HG02763 (cell line): ENCODE measurements at regions not wholly inside any gene's neighbourhood (a gene's known extent, or its start where the extent isn't known, plus 50 kb on each side); places are given as distances from the start of the nearest gene placed in this dataset.
"Not testable (repeated sequence)": the region's sequence is repeated elsewhere in the genome, so short reads cannot be mapped to it uniquely, and the experiment has no call there.

ENCODE experiments used
- ATAC-seq: cut with Tn5 transposase; IDR thresholded peaks from one replicate; pipeline ENCODE4 v1.9.1; 2021; ENCODE audit warnings: mild to moderate bottlenecking, moderate library complexity; ENCODE audit not compliant: unreplicated experiment

DNA sequence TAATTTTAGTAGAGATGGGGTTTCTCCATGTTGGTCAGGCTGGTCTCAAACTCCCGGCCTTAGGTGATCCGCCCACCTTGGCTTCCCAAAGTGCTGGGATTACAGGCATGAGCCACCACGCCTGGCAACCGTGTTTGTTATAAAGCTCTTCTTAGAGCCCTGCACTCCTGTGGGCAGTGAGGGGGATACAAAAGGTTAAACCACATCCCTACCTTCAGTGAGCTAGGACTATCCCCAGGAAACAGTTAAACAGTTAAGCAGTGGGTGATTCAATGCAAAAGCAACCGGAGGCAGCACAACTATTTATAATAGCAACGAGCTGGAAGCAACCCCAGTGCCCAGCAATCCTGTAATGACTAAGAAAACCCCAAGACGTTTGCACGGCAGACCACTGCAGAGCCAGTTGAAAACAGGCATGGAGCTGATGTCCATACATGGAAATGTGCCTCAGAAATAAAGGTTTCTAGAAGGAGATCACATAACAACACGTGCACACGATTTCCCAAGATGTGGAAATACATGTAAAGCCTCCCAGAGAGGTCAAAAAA lies 107.2 kb upstream of the LYZL2 start:
- peak; percentile 66 for ATAC-seq

DNA sequence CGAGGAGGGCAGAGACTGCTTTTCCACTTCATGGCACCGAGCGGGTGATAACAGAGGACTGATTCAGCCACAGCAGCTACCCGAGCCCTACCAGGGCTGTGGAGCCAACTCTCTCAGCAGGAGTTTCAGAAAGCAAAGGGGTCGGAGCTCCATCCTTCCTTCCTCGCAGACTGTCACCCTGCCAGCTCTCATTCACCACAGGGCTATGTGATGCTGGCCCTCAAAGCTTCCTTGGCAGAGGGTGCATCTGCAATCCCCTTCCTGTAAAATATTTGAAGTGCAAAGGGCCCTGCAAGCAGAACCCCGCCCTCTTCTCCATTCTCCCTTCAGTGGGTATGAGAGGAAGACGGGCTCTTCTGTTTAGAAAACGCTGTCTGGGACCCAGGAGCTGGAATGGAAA lies 105.3 kb upstream of the LYZL2 start:
- ATAC-seq, result no peak

DNA sequence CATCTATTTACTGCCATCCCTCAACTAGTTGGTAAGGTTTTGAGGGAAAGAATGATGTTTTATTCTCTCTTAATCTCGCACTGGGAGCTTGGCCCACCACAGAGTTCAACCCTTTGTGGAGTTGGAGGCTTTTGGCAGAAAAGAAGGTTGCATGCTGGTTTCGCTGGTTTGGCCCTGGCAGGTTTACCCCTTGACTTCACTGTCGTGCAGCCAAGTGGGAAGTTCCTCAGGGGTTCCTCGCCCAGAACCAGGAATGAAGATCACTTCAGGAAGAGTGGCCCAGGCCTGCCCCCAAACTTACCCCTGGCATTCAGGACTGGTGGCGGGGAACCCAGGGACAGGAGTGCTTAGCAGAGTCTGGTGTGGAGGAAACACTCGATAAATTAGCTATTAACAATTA lies 103.1 kb upstream of the LYZL2 start:
- ATAC-seq, result no peak

DNA sequence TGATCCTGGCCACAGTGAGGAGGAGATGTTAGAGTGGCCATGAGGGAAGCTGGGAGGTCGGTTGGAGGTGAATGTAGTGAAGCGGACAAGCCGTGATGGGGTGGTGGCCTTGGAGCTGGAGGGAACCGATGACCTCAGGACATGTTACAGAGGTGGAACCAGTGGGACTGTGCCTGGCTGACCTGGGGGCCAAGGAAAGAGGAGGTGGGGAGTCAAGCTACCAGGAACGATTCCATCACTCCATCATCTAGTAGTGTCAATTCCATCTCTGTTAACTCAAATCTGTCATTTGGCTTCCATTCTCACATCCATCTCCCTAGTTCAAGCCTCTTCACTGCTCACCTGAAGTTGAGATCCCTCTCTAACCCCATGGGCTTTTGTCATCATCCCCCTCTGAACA lies 102.4 kb upstream of the LYZL2 start:
- no peak for ATAC-seq

DNA sequence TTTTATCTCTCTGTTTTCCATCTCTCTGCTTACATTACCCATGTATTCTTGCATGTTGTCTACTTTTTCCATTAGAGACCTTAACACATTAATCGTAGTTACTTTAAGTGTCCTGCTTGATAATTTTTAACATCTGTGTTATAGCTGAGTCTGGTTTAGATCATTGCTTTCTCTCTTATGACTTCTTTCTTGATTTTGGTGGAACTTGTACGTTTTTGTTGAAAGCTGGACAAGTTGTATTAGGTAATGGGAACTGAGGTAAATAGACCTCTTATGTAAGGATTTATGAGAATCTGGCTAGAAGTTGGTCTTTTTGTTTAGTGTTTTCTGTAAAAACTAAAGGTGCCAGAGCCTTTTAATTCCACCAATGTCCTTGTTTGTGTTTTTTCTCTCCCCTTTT lies 100.8 kb upstream of the LYZL2 start:
- ATAC-seq, result no peak

DNA sequence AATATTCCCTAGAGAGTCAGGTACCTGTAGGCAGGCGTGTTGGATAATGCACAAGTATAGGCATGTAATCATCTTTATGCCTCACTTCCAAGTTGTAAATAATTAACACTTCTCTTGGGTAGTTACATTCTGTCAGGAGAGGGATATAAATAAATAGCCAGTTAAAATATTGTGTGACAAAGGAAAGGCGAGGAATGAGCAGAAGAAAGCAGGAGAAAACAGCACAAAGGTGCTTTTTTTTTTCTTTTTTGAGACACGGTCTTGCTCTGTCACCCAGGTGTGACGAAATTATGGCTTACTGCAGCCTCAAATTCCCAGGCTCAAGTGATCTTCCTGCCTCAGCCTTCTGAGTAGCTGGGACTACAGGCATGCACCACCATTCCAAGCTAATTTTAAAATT lies 99.2 kb upstream of the LYZL2 start:
- ATAC-seq, result no peak

DNA sequence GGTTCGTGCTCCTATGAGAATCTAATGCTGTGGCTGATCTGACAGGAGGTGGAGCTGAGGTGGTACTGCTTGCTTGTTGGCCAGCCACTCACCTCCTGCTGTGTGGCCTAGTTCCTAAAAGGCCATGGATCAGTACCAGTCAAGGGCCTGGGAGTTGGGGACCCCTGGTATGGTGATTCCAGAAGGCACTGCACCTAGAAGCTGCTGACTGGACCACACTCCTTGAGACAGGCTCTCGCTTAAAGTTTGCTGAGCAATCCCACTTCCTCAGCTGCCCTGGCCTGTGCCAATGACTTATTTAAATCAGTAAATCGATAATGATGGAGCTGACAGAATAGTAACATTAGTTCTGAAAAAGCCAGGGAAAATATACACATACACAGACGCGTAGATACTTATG lies 98.6 kb upstream of the LYZL2 start:
- no peak for ATAC-seq

DNA sequence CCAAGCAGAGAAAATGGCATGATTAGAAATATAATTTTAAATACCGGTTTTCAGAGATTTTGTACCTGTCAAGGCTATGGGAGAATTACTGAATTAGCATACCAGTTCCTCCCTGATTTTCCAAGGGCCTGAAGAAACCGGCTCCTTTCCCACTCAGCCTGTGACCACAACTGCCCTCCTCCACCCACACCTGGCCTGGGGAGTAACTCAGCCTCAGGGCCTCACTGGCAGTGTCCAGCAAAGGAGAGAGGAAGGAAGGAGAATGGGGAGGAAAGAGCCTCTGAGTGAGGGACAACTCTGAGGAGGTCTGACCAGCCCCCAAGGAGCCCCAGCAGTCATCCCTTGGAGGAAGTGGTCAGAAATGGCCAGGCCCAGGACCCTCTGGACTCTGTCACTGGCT lies 98.0 kb upstream of the LYZL2 start:
- no peak for ATAC-seq

DNA sequence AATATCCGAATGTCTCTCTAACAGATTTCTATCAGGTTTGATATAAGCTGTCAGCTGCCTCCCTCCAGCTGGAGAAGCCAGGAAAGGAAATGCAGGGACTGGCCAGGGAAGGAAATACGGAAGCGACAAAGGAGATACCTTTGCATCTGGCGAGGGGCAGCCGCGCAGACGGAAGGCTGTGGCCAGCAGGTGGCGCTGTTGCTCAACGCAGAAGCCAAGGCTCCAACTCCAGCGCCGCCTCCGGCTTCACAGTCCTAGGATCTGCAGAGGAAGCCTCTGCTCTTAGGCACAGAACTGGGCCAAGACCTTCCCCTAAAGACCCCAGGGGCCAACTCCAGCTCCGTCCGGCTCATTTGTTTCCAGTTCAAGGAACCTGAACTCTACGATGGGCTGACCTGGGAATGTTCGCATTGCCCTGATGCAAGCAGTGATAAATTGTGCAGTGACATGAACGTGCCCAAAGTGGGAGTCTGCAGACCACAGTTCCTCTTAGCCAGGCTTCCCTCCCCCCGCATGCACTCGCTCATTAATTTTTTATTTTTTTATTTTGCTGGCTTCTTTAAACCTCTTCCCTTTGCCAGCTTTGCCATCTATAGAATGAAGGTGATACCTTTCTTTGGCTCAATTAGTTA lies 97.3 kb upstream of the LYZL2 start:
- peak; percentile 76 for ATAC-seq

DNA sequence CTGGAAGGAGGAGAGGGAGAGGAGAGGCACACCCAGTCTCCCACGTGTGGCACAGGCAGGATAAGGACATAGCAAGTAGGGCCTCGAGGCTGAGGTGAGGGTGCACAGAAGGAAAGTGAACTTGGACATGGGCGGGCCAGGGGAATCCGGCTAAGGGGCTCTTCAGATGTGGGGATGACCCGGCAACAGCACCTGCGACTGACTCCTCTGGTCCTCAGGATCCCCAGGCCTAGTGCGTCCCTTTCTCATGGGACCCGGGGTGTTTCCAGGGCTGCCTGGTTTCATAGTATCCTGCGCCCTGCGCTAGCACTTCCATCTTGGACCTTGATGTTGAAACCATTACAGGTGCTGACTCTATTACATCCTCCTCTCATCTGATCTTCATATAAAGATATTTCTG lies 96.1 kb upstream of the LYZL2 start:
- no peak for ATAC-seq

DNA sequence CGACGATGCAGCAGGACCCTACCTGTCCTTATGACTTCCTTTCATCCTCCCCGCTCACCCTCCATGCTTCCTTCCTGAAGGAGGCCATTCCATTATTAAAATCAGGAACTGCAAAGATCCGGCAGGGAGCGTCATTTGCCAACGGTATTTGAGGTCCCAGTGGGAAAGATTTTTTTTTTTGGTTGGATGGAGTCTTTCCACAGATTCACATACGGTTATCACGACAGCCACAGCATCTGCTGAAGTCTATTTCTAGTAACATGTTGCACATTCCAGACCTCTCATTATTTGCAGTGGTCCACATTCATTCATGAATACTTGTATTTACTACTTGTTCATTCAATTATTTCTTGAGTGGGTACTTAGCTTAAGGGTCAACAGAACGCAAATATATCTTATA lies 94.7 kb upstream of the LYZL2 start:
- ATAC-seq, result no peak

DNA sequence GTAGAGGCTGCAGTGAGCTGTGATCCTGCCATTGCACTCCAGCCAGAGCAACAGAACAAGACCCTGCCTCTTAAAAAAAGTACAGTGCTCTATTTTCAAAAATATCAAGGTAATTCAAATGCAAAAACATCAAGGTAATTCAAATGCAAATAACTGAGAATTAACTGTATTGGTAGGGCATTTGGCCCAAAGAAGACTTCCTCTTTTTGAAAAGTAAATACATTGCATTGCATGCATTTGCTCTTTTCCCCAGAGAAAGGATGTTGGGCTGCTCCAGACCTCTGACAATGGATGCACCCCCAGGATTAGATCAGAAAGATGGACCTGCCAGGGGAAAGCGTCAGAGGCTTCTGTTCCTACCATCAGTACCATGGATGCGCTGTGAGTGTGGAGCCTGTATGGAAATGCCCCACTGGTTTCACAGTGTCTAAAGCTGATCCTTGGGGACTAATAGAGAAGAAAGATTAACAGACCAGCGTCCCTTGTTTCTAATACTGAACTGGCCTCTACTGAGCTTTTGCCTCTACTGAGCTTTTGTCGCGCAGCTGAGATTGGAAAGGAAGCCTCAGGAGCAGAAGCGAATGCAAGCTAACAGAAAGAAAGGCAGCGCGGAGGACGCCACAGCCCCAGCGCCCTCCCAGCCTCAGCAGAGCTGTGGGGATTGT lies 93.5 kb upstream of the LYZL2 start:
- ATAC-seq, result no peak

DNA sequence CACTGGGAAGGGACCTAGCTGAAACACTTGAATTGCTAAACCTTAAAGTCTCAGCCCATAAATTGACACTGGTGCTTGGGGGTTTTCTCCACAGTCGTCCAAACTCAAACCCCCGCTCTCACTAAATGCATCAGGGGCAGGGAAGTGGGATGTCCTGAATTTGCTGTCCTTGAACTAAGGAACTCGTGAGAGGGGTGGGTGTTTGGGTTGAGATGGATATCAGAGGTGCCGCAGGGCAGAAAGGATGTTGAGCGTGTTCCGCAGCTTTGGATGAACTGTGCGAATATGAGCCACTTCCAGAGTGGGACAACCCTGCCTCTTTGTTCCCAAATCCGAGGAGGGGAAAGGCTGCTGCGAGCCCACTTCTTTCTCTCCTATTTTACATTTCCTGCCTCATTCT lies 90.3 kb upstream of the LYZL2 start:
- ATAC-seq, result no peak

DNA sequence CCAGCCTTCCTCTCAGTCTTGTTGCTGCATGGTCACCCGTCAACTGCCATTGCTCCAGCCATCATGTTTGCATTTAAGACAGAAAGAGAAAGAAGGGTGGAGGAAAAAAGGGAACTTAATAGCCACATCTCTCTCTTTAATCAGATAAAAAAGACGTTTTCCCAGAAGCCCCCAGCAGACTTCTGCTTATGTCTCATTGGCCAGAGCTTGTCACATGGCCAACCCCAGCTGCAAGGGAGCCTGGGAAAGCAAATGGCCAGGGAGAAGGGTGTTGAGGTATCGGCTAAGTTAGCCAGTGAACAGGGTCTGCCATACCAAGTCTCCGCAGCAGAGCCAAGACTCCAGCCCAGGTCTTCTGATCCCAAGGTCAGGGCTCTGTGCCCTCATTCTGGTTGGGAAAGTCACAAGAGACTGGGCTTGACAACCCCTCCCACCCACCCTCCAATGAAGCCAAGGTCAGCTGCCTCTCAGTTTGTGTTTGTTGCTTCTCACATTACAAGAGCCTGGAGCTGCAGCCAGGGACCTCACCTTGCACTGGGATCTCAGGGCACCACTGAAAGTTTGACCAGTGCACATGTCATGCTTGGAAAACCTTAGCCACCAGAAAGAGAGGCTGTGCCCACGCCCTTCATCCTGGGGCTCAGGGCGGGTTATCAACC lies 80.3 kb upstream of the LYZL2 start:
- no peak for ATAC-seq

DNA sequence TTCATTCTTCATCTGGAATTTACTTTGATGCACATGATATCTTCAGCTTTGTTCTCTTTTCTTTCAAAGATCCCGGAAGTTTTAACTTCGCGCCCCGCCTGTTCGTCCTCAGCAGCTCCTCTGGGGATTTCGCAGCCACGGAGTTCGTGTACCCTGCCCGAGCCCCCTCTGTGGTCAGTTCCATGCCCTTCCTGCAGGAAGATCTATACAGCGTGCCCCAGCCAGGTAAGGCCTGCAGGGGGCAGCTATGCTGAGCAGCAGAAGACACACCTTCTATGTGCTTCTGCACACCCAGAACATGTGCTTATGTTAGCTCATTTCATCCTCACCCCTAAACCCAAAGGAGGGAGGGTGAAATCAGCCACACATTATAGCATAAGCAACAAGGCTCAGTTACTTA lies 79.7 kb upstream of the LYZL2 start:
- no peak for ATAC-seq

DNA sequence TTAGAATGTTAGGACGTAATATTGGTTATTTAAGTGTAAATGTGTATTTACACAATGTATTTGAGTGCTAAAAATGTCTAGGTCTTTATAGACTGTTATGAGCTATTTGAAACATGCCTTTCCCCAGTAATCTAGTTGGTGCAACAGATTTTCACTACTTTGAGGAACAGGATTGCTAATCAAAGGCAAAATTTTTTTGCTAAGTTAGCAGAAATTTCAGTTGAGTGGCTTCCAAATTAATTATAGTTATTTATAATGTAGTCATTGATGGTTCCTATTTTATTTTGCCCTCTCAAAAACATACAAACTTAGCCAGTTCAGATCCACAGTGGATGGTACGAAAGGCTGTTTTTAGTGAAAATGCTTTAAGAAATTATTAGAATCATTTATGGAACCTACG lies 78.7 kb upstream of the LYZL2 start:
- no peak for ATAC-seq

DNA sequence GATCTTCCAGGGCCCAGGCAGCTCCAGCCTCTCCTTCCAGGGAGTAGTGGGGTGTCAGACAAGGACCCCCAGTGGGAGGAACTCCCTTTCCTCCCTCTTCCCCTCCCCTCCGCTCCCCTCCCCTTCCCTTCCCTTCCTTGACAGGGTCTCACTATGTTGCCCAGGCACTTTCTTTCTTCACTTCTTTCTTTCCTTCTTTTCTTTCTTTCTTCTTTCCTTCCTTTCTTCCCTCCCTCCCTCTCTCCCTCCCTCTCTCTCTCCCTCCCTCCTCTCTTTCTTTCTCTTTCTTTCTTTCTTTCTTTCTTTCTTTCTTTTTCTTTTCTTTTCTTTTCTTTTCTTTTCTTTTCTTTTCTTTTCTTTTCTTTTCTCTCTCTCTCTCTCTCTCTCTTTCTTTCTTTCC lies 76.6 kb upstream of the LYZL2 start:
- ATAC-seq, result not testable (repeated sequence)

DNA sequence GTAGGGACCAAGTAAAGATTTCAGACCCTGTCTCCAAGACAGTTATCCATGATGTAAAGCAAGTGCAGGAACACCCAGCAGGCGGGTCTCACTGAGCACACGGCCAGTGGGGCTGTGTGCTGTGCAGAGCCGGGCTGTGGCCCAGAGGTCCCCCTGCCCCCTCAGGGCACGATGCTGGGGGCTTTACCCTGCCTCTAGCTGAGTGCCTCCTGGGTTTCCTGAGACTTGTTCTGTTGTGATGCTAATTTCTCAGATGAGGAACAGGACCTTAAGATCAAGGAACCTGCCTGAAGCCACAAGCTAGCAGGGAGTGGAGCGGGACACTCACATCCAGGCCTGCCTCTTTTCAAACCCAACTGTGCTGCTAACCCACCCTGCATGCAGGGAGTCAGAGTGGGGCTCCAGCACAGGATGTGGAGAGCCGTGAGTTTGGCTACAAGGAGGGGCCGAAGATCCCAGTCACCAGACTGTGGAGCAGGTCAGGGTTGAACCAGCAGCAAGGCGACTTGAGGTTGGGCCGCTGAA lies 76.1 kb upstream of the LYZL2 start:
- no peak for ATAC-seq

DNA sequence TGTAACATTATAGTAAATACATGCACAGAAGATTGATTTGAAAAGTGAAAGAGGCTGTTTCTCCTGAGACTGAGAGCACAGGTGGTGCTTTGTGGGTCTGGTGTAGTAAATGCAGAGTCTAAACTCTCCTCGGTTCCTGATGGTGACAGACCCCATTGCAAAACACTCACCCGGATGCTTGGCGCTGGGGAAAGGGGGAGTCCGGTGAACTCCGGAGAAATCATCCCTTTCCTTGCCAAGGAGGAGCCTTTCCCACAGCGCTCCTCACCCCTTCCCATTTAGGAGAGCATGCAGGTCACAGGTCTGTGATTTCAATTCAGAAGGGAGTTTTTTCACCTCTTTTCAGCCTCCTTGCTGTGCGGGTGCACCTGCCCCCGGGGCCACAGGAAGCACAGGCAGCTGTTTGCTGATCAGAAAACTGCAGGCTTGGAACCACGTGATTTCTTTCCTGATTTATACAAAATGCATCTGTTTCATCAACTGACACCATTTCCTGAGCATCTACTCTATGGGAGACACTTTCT lies 75.6 kb upstream of the LYZL2 start:
- peak; percentile 52 for ATAC-seq

DNA sequence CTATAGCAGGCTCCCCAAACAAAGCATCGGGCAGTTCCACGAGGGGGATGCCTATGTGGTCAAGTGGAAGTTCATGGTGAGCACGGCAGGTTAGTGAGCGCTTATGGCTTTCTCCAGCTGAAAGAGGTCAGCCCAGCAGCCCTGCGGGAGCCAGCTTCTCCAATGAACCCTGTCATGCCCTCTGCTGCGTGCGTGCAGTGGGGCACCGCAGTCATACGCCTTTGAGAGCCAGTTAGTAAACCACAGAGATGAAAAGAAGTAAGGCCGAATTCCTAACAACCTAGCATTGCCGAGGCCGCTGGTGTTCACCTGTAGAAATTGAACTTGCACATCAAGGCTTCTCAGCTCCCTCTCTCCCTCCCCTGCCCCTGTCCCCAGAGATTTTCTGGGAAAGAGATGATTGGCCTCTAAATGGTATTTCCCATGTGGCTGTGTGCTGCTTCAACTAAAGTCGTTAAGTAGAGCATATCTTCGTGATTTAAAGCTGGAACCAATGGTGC lies 75.1 kb upstream of the LYZL2 start:
- not testable (repeated sequence) for ATAC-seq

DNA sequence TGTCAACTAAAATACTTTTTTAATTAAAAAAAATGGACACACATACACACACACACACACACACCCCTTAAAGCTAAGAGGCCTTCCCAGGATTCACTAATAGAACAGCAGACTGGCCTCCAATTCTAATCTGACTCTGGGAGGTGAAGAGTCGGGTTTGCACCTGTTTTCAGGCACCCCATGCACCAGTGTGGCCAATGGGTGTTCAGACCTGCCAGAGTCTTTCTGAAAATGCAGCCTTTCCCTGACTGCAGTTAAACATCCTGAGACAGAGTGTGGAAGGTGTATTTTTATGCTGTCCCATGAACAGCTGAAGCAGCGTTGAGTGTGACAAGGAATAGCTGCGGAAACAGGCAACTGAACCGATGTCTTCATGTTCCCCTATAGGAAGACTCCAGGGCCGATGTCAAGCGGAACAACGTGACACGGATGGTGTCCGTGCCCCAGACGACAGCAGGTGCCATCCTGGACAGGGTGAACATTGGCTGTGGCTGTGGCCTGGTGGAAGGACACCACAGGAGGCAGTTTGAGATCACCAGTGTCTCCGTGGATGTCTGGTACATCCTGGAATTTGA lies 74.6 kb upstream of the LYZL2 start:
- ATAC-seq, result no peak
